Activated CD4-positive, alpha-beta T cell treated with anti-CD3 and anti-CD28 coated beads for 36 hours (primary cell): ENCODE measurements at regions not wholly inside any gene's neighbourhood (a gene's known extent, or its start where the extent isn't known, plus 50 kb on each side); places are given as distances from the start of the nearest gene placed in this dataset.

Experiments used
- ATAC-seq: fragments of 200-7000 bp; cut with Tn5 transposase; one replicate; pipeline ENCODE4 v1.10.0; 2021; ENCODE audit warnings: mild to moderate bottlenecking, moderate library complexity
- CTCF ChIA-PET: fragments of 350-600 bp; sonication (Branson Sonifier 250); formaldehyde crosslinking; loops from one replicate; lab custom pipeline; 2021; ENCODE audit warnings: antibody characterized with exemption; lab: Charles Lee
- POLR2A ChIA-PET: fragments of 350-600 bp; sonication (Branson Sonifier 250); formaldehyde crosslinking; loops from one replicate; lab custom pipeline; 2021; ENCODE audit warnings: antibody characterized with exemption, inconsistent platforms; lab: Charles Lee
- DNase-seq: peaks from one replicate; pipeline ENCODE4 v3.0.0-alpha.2; 2020
- H3K27ac Mint-ChIP-seq: one replicate; pipeline ENCODE4 v1.8.0; 2021; ENCODE audit warnings: mixed read lengths
- H3K27me3 Mint-ChIP-seq: one replicate; pipeline ENCODE4 v1.8.0; 2021; ENCODE audit warnings: mixed read lengths
- H3K36me3 Mint-ChIP-seq: one replicate; pipeline ENCODE4 v1.8.0; 2021; ENCODE audit warnings: low read depth, mixed read lengths
- H3K4me1 Mint-ChIP-seq: one replicate; pipeline ENCODE4 v1.8.0; 2021; ENCODE audit warnings: mixed read lengths
- H3K4me3 Mint-ChIP-seq: one replicate; pipeline ENCODE4 v1.8.0; 2021; ENCODE audit warnings: mild to moderate bottlenecking, moderate library complexity, mixed read lengths
- H3K9me3 Mint-ChIP-seq: one replicate; pipeline ENCODE4 v1.8.0; 2021; ENCODE audit warnings: low read depth, mixed read lengths
- intact Hi-C, 2 experiments: fragments of 100-400 bp; cut with DNase I in 1 of 2; cut with micrococcal nuclease in 1 of 2; formaldehyde crosslinking; loops; one replicate each; pipeline versions ENCODE4 v1.14.2 to v1.15.1; 2022 to 2024; cut with DNase I, micrococcal nuclease

DNA sequence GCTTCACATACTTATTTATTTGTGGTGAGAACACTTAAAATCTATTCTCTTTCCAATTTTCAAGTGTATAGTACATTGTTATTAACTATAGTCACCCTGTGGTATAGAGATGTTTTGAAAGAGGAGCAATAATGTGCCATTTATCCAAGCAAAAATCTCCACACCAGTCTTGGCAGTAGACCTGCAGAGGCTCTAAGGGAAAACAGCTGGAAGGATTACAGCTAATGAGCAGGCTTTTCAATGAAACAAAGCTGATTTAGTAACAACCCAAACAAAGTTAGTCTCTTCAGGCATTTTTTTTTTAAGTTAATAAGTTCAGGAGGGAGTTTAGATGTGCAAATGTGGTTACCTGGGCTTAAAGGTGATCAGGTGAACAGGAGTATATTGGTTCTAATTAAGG lies 101.9 kb downstream of the EVX1 start:
- CTCF ChIA-PET, result interaction anchor here (0.9 kb wide), 1 partner anchor 14 kb away, joined by 3 read pairs; no protein-coding TSS in a partner anchor
- POLR2A ChIA-PET, result no interaction called here
- H3K4me1 Mint-ChIP-seq, result no peaks in the 10 kb centered on the region
- intact Hi-C loops, result no loop called here
- no peaks in the 10 kb centered on the region for H3K36me3 Mint-ChIP-seq
- H3K27me3 Mint-ChIP-seq, result peaks cover 21% of the 10 kb centered on the region
- no peak overlapping the region for H3K27ac Mint-ChIP-seq
- no peaks in the 10 kb centered on the region for H3K9me3 Mint-ChIP-seq
- ATAC-seq, result no peak
- no peak overlapping the region for H3K4me3 Mint-ChIP-seq
- no peak for DNase-seq

DNA sequence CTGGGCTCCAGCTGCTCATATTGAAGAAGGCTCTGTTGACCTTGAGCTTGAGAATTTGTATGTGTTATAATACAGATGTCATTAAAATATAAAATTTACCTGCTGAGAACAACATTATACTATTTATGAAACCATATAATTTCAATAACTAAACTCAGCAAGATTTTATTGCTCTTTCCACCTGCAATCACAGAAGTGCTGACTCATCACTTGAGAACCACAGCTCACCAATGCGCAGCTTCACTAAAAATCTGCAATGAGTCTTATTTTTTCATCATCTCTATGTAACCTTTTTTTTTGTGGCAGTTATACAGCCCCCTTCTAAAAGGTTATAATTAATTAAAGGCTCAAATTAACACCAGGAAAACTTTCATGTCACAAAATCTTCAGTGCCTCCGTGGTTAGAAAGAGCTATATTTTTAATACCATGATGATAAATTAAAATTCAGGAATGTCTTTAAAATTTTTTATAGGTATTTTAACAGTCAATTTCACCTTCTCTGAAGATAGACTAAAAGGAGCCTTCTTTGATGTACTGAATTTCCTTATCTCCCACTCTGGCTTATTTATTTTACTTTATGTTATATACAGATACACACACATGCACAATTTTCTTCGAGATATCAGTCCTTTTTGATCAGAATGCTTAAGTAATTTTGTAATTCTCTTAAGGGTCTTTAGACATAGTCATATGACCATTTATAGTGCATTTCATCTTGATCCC lies 102.7 kb downstream of the EVX1 start:
- intact Hi-C loops, result no loop called here
- CTCF ChIA-PET, result interaction anchor here (0.9 kb wide), 1 partner anchor 14 kb away, joined by 3 read pairs; no protein-coding TSS in a partner anchor

DNA sequence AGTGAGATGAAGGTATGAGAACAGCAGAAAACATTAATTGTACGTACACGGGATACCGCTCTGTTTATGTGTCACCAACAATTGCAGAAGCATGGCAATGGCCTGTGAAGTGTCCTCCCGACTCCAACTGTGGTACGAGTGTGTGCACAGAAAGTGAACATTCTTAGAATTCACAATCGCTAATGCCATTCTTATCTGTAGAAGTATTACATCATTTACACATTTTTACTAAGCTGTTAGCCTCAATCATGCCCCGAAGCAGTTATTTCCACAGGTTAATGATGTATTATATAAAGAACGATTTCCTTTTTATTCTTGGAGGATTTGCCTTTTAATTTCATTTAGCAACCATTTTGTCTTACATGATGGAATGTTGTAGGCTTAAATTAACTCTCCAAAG lies 103.4 kb downstream of the EVX1 start:
- ATAC-seq (no peak), DNase-seq (no peak)
- H3K27me3 Mint-ChIP-seq, result peaks cover 19% of the 10 kb centered on the region
- intact Hi-C loops, result no loop called here
- H3K36me3 Mint-ChIP-seq, result no peaks in the 10 kb centered on the region
- ChIA-PET POLR2A (no interaction called here), CTCF (no interaction called here)
- H3K9me3 Mint-ChIP-seq, result no peaks in the 10 kb centered on the region
- H3K27ac Mint-ChIP-seq, result no peak overlapping the region
- no peaks in the 10 kb centered on the region for H3K4me1 Mint-ChIP-seq
- no peak overlapping the region for H3K4me3 Mint-ChIP-seq

More for the DNA sequence above, 102.7 kb downstream of the EVX1 start:
- DNase-seq (no peak), ATAC-seq (no peak)
- Mint-ChIP-seq H3K9me3 (no peaks in the 10 kb centered on the region), H3K4me1 (no peaks in the 10 kb centered on the region), H3K36me3 (no peaks in the 10 kb centered on the region), H3K4me3 (no peak overlapping the region), H3K27me3 (peaks cover 21% of the 10 kb centered on the region), H3K27ac (no peak overlapping the region)
- POLR2A ChIA-PET, result no interaction called here

DNA sequence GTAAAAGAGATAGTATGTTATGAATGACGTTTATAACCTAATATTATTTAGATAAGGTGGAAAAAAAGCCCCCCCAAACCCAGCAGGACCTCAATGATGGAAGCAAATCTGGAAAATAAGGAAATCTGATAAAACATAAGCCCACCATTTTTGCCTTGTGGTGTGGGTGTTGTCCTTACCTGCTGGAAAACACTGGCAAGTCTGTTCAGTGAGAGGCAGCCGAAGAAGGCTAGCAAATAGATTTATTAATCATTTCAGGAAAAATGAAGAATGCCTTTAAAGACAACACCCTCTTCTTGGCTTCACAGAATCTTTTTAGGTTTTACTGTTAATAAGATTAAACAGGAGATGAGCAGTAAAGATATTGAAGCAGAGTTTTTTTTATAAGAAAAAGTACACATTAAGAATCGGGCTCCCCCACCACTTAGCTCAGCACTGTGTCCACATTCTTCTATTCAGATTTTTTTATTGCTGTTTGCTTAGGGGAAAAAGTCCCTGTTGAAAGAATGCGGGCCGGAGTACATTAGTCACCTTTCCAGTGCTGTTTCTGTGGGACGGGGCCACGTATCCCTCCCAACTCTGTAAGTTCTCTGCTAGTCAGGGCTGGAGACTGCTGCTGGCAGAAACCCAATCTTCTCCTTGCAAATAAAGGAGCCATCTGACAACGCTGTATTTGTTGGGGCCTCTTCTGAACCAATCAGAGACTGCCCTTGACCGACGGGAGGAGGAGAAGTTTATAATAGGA lies 104.1 kb downstream of the EVX1 start:
- ChIA-PET POLR2A (no interaction called here), CTCF (interaction anchor here (1.0 kb wide), 1 partner anchor 124 kb away, joined by 3 read pairs; no protein-coding TSS in a partner anchor)
- Mint-ChIP-seq H3K27me3 (peaks cover 17% of the 10 kb centered on the region), H3K9me3 (no peaks in the 10 kb centered on the region), H3K4me1 (no peaks in the 10 kb centered on the region), H3K4me3 (no peak overlapping the region), H3K27ac (no peak overlapping the region), H3K36me3 (no peaks in the 10 kb centered on the region)
- intact Hi-C loops, result no loop called here
- no peak for ATAC-seq
- DNase-seq, result no peak

DNA sequence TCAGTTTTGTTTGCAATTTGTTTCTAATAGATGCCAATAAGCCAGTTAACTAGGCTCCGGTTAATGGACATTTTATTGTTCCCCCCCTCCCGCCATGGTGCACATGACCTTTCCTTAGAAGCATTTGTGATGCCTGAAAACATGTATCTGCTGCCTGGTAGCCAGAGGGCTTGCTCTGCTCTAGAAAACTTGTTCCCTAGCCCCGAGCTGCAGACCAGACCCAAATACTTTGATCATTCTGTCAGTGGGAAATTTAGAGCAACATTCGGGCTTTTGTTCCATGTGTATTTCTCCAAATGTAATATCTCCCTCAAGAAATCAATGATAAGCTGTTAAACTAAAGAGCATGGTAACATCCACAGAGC lies 104.7 kb downstream of the EVX1 start:
- DNase-seq (no peak), ATAC-seq (no peak)
- Mint-ChIP-seq H3K9me3 (no peaks in the 10 kb centered on the region), H3K36me3 (no peaks in the 10 kb centered on the region), H3K4me3 (no peak overlapping the region), H3K27me3 (peaks cover 13% of the 10 kb centered on the region), H3K27ac (no peak overlapping the region), H3K4me1 (no peaks in the 10 kb centered on the region)
- intact Hi-C loops, result no loop called here
- ChIA-PET CTCF (interaction anchor here (1.0 kb wide), 1 partner anchor 124 kb away, joined by 3 read pairs; no protein-coding TSS in a partner anchor), POLR2A (no interaction called here)

DNA sequence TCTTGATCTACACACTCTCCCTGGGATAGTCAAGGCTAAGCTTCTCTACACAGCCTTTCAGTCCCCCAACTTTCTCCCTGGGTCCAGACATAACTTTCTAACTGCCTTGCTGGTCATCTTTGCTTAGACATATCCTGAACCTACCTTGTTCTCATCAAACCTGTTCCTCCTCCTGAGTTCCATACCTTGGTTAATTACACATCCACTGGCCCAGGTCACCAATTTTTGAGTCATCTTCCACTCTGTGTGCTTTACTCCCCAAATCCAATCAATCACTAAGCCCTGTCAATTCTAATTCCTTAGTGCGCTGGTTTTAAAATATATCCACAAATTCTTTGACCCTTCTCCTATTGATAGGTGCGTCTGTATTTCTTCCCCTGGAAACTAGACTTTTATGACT lies 107.0 kb downstream of the EVX1 start:
- Mint-ChIP-seq H3K27ac (no peak overlapping the region), H3K27me3 (peaks cover 10% of the 10 kb centered on the region), H3K4me1 (no peaks in the 10 kb centered on the region), H3K4me3 (no peak overlapping the region), H3K9me3 (no peaks in the 10 kb centered on the region), H3K36me3 (no peaks in the 10 kb centered on the region)
- DNase-seq (no peak), ATAC-seq (no peak)
- ChIA-PET POLR2A (no interaction called here), CTCF (interaction anchor here (0.5 kb wide), 1 partner anchor 1577 kb away, joined by 4 read pairs; no protein-coding TSS in a partner anchor)
- intact Hi-C loops, result no loop called here

DNA sequence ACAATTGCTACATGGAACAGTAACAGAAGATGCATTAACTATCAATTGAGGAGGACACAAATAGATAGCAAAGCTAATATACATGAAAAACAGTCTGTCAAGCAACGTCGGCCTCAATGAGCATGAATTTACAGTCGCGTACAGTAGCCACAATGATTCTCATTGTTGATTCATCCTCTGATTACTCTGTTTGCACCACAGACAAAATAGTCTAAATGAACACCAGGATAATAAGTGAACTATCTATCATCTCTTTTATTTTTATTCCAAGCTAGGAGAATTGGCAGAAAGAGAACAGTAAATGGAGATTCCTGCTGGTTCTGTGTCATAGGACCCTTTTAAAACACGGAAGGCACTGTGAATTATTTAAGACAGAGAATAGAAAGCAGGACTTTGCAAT lies 108.5 kb downstream of the EVX1 start:
- DNase-seq, result no peak
- Mint-ChIP-seq H3K4me3 (no peak overlapping the region), H3K36me3 (no peaks in the 10 kb centered on the region), H3K9me3 (no peaks in the 10 kb centered on the region), H3K4me1 (no peaks in the 10 kb centered on the region), H3K27me3 (peaks cover 9% of the 10 kb centered on the region), H3K27ac (no peak overlapping the region)
- CTCF ChIA-PET, result interaction anchor here (0.5 kb wide), 1 partner anchor 63 kb away, joined by 3 read pairs; no protein-coding TSS in a partner anchor
- intact Hi-C loops, result no loop called here
- no peak for ATAC-seq
- POLR2A ChIA-PET, result no interaction called here

DNA sequence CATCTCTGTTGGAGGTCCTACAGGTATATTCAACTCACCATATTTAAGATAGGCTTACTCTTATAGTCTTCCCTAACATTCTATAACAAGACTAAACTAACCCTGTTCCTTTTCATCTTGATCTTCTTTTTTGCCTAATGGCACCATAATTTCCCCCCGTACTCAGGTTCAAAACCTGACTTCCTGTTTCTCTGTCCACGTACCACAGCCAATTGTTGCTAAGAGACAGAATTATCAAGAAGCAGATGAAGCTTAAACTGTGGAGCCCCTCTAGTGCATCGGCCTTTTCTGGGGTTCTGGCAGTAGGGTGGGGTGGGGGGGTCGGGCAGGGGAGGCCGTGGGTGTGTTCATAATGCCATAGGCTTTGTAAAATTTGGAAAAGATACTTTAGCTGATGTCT lies 109.2 kb downstream of the EVX1 start:
- POLR2A ChIA-PET, result no interaction called here

DNA sequence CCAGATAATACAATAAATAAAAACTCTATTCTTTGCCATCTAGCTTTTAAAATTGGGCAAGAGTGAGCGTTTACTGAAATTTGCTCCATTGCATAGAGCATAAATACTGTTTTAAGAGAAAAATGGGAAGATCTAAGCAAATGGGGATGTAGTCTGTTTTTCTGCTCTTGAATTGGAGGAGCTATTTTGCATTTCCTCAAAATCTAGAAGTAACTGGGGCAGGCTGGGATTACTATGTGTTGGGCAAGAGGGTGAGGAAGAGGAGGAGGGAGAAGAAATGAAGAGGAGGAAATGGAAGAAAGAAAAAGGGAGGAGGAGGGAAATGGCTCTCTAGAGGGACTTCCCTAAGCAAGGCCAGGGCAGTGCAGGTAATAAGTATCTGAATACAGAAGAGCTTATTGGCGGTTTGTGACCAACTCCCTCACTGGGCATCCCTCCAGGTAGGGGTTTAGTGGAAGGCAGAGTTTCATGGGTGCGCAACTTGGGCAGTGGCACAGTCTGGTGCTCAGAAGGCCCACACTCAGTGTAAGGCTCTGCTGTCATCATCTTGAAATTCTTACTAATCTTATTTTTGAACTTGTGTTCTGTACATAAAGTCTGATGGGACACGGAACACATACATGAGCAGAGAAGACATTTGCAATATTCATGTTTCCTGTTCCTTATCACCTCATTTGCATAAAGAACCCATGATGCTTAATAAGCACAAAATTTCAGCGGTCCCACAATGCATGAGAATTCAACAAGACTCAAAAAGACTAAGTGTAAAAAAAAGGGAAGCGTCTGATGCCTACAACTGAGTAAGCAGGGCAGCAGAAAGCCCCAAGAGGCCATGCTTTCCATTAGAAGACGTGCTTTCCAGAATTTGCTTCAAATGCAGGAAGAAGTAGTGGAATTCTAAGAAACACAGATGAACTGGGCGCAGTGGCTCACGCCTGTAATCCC lies 116.9 kb downstream of the EVX1 start:
- Mint-ChIP-seq H3K9me3 (no peaks in the 10 kb centered on the region), H3K4me1 (no peaks in the 10 kb centered on the region), H3K27ac (no peak overlapping the region), H3K36me3 (no peaks in the 10 kb centered on the region), H3K4me3 (no peak overlapping the region), H3K27me3 (peaks cover 14% of the 10 kb centered on the region)
- intact Hi-C loops, result no loop called here
- ATAC-seq (no peak), DNase-seq (no peak)
- ChIA-PET POLR2A (no interaction called here), CTCF (interaction anchor here (1.1 kb wide), 1 partner anchor 14 kb away, joined by 3 read pairs; no protein-coding TSS in a partner anchor)

More for the DNA sequence above, 109.2 kb downstream of the EVX1 start:
- H3K36me3 Mint-ChIP-seq, result no peaks in the 10 kb centered on the region
- H3K9me3 Mint-ChIP-seq, result no peaks in the 10 kb centered on the region
- intact Hi-C loops, result no loop called here
- peaks cover 9% of the 10 kb centered on the region for H3K27me3 Mint-ChIP-seq
- no peaks in the 10 kb centered on the region for H3K4me1 Mint-ChIP-seq
- H3K27ac Mint-ChIP-seq, result no peak overlapping the region
- CTCF ChIA-PET, result no interaction called here
- ATAC-seq (no peak), DNase-seq (no peak)
- H3K4me3 Mint-ChIP-seq, result no peak overlapping the region

DNA sequence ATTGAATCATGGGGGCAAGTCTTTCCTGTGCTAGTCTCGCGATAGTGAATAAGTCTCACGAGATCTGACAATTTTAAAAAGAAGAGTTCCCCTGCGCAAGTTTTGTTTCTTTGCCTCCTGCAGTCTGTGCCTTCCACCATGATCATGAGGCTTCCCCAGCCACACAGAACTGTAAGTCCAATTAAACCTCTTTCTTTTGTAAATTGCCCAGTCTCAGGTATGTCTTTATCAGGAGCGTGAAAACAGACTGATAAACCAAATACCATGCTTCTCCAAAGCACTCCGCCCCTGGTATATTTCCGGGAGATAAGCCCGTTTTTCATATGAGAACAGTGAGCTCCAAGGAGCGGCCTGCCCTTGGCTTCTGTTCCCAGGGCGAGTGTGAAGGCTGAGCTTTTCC lies 118.9 kb downstream of the EVX1 start:
- POLR2A ChIA-PET, result no interaction called here
- no peak overlapping the region for H3K27ac Mint-ChIP-seq

DNA sequence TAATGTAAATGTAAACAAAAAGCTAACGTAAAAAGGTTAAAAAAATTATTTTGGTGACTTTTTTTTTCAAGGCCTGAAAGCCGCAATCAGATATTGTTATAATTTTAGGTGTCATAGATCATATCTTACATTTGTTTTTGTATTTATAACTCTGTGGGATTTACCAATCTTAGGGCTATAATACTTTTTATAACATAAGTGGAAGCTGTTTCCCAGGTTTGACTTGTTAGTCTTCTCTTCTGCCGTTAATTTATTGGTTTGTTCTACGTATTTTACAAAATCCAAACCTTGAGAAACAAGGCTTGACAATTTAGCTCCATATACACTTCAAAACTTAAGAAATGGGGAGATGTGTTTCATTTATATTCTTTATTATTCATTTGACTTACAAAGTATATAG lies 119.4 kb downstream of the EVX1 start:
- intact Hi-C loops, result no loop called here
- DNase-seq (no peak), ATAC-seq (no peak)
- Mint-ChIP-seq H3K27ac (no peak overlapping the region), H3K27me3 (peaks cover 13% of the 10 kb centered on the region), H3K4me1 (no peaks in the 10 kb centered on the region), H3K36me3 (no peaks in the 10 kb centered on the region), H3K4me3 (no peak overlapping the region), H3K9me3 (no peaks in the 10 kb centered on the region)
- ChIA-PET POLR2A (no interaction called here), CTCF (interaction anchor here (2.1 kb wide), 1 partner anchor 8 kb away, joined by 8 read pairs; no protein-coding TSS in a partner anchor)

More for the DNA sequence above, 118.9 kb downstream of the EVX1 start:
- no peaks in the 10 kb centered on the region for H3K9me3 Mint-ChIP-seq
- no peak overlapping the region for H3K4me3 Mint-ChIP-seq
- peaks cover 14% of the 10 kb centered on the region for H3K27me3 Mint-ChIP-seq
- H3K36me3 Mint-ChIP-seq, result no peaks in the 10 kb centered on the region
- no peak for DNase-seq
- intact Hi-C loops, result no loop called here
- CTCF ChIA-PET, result interaction anchor here (2.1 kb wide), 1 partner anchor 8 kb away, joined by 8 read pairs; no protein-coding TSS in a partner anchor
- H3K4me1 Mint-ChIP-seq, result no peaks in the 10 kb centered on the region
- ATAC-seq, result no peak
